Activated CD4-positive, alpha-beta T cell treated with anti-CD3 and anti-CD28 coated beads, Interleukin-2, amount 50 U/mL, for 48 hours (primary cell): ENCODE measurements at regions not wholly inside any gene's neighbourhood (a gene's known extent, or its start where the extent isn't known, plus 50 kb on each side); places are given as distances from the start of the nearest gene placed in this dataset.

Experiments used
- DNase-seq, 2 experiments: peaks; one replicate each; pipeline ENCODE4 v3.0.0-alpha.2; 2020

DNA sequence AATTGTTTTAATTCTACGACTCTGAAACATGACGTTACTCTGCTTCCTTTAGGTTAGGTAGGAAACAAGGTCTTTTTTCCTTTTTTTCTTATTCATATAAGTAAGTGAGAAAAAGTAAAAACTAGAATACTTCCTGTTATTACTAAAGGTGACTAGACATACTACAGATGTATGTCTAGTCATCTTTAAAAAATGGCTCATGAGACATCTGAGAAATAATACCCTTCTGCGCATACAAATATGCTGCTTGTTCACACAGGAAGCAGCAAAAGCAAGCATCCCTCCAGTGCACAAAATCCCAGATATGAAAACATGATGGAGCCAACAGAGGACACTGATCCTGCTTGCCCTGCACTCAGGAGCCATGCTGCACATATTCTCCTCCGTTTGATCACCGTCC, 699.1 kb downstream of the EPM2A start:
- no peak for DNase-seq

DNA sequence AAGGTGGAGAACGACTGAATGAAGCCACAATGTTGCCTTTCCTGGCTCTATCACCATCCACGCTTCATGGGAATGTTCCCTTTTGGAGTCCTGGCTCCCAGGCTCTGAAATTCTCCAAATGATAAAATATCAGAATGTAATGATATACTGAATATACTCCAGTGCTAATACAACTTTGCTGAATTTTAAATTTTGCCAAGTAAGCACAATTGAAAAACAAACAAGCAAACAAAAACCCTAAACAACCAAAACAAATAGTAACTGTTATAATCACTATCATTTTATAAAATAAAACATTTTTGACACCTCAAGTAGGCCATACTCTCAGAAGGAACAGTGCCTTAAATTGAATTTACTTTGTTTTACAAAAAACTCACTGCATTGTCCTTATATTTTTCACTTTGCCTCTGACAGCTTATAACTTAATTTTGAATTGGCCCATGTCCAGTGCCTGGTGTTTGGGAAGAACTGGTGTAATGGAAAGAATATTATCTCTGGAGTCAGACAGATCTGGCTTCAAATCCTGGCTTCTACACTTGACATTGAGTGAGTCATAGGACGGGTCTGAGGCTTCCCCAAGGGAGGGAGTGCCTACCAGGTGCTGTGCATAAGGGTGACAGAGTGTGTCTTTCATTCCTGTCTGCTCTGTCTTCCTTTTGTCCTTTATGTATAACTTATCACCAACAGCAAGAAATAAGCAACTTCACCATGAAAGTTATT, 698.3 kb downstream of the EPM2A start:
- no peak for DNase-seq

DNA sequence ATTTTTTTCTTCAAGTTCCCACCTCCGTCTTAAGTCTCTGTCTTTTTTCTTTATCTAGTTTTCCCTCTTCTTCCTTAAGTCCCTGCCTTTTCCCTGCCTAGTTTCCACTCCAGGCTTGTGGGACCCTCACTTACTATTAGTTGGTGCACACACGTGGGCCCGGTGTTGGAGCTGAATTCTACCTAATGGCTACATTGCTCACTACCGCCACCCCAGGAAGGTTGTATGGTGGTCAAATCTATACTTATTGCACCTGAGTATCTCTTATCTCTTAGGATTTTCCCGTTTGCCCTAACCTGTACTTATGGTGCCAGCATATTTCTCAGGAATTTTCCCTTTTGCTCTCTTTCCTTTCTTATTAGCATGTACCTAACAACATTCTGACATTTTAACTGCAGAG, 692.8 kb downstream of the EPM2A start:
- DNase-seq = no peak

DNA sequence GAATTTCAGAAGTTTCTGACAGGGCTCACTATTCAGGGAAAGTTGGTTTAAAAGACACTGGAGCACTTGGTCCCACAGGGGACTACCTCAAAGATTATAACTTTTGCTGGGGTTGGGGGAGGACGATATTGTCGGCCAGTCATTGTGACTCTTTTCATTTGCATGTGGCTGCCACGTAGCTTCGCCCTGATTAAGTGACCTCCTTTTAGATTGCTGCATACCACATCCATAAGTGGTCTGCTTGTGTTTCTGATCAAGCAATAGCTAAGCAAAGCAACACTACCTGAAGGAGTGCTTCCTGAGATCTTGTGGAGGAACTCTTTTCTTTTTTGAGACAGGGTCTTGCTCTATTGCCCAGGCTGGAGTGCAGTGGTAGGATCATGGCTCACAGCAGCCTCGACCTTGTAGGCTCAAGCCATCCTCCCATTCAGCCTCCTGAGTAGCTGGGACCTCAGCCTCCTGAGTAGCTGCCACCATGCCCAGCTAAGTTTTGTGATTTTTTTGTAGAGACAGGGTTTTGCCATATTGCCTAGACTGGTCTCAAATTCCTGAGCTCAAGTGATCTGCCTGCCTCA, 691.3 kb downstream of the EPM2A start:
- no peak for DNase-seq

DNA sequence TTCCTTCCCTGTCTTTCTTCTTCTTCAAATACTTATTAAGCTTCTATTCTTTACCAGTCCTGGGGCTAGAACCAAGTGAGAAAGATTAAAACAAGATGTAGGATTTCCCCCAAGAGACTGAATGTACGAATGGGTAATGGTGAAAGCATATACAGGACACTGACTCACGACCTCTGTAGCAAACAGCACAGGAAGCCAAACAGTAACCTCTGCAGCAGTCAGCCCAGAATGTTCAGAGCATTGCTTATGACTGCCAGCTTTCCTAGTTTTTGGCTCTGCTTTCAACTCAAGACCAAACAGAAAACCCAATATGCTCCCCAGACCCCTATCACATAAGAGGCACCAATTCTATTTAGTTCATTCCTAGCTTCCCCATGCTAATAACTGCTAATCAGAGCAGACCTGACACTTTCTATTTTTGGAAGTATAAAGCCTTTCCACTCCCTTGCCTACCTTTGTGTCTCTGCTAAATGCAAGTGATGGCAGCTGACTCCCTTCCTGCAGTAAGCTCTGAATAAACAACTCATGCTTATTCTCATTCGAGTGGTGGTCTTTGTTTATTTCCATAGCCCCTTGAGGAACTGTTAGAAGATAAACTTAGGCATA, 690.6 kb downstream of the EPM2A start:
- DNase-seq = no peak

DNA sequence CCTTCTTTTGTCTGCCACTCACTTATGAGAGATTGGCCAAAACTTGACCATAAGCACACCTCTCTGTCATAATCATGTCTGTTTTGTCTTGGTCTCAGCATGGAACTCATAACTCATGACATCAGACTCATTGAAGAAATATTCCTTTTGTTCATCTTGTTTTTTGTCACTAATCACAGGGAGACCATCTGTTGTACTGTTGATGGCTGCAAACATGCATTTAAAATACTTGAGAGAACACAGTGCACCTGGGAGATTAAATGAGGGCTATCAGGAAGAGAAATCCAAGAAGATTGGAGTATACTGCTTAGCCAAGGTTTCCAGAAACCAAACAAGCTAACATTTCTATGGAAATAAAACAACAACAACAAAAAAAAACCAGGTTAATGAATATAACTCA, 689.7 kb downstream of the EPM2A start:
- no peak for DNase-seq

DNA sequence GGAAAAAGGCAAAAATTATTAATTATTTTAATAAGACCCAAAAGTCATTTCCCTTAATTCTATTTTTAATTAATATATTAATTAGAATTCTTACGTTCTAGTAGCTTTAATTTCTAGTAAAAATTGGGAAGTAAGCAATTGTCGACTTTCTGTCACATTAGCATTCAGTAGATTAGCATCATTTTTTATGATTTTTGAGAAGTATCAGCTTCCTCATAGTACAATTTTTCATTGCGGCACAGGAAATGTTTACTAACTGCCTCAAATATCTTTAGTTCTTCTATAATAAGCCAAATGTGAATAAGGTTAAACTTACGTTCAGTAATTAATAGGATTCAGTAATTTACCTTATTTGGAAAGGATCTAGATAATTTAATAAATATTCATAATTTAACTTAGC, 687.4 kb downstream of the EPM2A start:
- no peak for DNase-seq

DNA sequence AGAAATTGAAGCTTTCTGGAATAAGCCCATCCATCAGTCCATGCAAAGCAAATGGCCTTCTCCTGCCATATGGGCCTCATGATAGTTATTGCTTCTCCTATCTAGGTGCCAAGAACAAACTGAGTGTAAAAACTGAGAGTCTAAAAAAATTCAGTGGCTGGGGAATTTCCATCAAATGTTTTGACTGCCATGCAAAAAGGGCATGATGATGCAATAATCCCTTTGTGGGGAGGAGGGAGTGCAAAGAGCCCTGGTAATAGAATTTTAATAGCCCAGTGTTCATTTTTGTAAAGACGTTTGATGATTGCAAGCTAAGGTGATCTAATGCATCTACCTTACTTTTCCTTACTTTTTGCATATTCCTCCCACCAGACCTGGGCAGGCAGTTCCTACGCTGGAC, 683.7 kb downstream of the EPM2A start:
- no peak for DNase-seq

DNA sequence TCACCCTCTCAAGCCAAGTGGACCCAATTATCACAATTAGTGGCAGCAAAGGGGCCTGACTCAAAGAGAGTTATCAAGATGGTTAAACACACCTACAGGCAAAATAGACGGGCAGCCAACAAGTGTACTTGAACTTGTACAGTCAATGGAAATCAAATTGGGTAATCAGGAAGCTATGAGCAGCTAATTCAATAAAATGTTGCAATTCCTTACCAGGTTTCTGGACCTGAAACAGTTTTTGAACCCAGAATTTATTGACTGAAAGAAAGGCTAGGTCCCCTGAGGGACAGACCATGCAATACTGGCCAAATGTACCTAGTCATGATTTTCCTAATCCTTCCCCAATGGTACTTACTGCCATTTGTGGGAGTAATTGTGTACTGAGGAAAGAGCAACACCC, 679.8 kb downstream of the EPM2A start:
- no peak for DNase-seq

DNA sequence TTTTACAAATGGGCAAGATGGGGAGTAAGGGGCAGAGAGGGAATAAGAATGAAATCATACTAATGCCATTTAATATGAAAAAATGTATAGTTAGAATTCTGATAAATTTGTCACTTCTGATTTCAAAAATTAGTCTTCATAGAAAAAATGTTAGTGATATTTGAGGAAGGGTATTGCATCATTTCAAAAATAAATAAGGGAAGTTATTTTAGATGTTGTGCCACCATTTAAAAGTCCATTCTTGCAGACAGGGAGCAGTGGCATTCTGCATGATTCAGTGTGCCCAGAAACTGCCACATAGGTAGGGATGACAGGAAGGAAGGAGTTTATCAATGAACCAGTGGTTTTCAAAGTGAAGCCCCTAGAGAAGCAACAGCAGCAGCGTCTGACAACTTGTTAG, 674.6 kb downstream of the EPM2A start:
- no peak for DNase-seq

DNA sequence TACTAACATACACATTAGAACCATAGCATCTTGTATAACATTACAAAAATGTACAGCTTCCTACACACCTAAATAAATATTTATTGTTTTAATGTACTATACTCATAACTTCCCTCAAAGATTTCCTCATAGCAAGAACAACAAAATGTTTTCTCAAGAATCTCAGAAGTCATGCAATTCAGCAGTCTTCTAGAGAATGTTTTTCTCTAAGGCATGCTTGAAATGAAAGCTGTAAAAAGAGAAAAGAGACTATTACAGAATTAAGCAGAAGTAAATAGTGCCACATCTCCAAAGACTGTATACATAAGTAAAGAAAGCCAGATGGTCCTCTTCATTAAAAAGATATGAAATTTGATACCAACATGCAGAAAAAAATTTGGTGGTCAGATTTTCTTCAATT, 672.2 kb downstream of the EPM2A start:
- DNase-seq = no peak

DNA sequence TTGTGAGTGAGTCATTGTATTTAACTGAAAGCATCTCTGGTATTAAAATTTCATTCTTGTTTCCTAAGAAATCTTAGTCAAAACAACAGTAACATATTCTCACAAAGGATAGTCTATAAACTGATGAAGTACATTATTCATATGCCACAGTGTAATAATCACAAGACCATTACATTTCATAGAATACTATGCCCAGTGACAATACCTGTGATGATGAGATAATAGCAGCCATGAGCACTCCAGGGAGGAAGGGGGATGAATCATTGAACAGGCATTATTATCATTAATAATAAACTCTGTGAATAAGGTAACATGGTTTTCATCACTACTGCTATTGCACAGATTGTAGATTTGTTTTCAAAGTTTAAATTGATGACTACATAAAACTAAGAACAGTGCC, 667.9 kb downstream of the EPM2A start:
- DNase-seq = no peak

DNA sequence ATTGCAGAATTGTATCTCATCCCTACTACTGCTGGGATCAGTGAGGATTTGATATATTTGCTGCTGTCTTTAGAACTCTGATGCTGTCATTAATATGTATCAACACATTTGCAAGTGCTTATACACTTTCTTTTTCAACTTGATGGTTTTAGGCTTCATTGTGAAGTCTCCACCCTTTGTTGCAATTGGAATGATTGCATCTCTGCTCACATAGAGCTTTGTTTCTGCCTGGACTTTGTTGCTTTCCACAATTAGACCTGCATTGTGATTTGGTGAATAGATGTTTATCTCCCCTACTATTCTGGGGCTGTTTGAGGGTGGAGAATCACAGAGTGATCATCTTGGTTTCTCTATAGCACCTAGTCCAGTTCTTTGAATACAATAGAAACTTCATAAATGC, 666.7 kb downstream of the EPM2A start:
- no peak for DNase-seq

DNA sequence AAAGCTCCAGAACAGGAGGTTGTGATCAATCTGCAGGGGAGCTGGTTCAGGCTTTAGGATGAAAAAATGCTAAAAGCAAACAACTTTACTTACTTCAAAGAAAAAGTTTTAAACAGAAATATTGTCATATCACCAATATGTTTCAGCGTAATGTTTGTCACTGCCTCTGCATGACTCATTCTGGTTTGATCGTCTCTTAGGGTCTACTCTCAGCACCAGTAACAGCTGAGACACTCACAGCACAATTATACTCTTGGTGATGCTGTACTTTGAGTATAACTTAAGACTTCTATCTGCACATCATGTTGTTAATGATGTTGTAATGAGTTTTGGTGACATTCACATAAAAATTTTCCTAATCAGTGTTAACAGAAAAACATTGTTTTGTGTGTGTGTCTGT, 665.4 kb downstream of the EPM2A start:
- no peak for DNase-seq

DNA sequence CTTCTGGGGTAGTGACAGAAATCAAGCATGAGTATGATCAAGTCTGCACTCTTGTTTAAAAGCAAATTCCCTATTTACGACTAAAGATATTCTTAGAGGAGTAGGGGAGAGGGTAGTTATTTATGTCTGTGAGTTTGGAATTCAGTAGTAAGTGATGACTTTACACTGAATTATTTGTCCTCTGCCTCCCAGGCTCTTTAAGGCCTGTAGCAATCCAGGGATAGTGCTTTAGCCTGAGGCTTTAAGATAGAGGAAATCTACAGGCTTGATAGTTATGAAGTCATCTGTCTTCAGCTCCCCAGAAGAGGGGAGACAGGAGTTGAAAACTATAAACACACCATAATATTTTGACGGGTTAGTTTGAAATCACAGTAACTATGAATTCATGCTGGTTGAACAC, 664.5 kb downstream of the EPM2A start:
- DNase-seq = no peak

DNA sequence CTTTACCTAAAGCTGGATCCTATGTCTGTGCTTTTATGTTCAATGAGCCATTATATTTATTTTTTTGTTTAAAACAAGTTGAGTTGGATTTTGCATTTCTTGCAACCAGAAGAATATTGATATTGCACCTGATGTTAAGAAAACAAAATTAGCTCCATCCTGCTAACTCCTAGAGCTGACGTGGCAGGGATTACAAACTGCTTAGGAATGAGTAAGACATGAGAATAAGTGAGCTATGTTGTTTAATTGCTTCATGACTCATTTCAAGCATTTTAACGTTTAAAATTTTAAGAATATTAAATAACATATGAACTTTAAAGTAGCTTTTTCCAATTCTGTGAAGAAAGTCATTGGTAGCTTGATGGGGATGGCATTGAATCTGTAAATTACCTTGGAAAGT, 663.5 kb downstream of the EPM2A start:
- DNase-seq = no peak

DNA sequence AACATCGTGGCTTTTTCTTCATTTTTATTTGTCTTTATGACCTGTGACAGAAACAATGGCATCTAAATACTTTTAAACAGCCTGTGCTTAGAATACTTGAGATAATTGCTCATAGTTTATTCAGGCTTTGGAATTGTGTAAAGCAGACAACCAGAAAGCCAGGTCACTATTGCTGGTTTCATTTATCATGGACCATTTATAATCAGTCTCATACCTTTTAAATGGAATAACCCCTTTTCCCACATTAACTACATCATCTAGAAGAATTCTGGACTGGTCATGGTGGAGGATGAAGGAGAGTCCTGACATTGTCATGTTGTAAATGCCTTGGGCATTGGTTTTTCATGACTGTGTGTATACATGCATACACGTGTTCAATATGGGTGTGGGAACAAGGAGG, 661.5 kb downstream of the EPM2A start:
- DNase-seq = no peak

DNA sequence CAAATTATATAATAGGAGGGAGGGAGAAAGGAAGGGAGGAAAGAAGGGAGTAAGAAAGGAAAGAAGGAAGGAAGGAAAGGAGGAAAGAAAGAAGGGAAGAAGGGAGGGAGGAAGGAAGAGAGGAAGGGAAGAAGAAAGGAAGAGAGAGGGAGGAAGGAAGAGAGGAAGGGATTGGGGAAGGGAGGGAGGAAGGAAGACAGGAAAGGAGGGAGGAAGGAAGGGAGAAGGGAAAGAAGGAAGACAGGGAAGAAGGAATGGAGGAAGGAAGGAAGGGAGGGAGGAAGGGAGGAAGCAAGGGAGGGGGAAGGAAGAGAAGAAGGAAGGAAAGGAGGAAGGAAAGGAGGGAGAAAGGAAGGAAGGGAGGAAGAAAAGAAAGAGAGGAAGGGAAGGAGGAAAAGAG, 660.5 kb downstream of the EPM2A start:
- no peak for DNase-seq

DNA sequence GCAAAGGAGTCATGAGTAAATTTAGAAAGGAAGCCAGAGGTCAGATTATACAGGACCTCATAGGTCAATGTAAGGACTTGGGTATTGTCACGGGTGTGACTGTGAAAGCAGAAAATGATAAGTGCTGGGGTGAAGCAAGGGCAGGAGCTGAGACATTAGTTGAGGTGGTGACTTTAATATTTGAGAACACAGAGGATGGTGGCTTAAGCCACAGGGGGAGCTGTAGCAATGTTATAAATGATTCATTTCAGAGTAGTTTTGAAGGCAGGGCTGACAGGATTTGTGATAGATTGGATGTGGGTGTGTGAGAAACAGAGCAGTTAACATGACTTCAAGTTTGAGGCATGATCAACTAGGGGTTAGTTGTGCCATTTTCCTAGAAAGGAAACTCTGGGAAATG, 659.9 kb downstream of the EPM2A start:
- no peak for DNase-seq

DNA sequence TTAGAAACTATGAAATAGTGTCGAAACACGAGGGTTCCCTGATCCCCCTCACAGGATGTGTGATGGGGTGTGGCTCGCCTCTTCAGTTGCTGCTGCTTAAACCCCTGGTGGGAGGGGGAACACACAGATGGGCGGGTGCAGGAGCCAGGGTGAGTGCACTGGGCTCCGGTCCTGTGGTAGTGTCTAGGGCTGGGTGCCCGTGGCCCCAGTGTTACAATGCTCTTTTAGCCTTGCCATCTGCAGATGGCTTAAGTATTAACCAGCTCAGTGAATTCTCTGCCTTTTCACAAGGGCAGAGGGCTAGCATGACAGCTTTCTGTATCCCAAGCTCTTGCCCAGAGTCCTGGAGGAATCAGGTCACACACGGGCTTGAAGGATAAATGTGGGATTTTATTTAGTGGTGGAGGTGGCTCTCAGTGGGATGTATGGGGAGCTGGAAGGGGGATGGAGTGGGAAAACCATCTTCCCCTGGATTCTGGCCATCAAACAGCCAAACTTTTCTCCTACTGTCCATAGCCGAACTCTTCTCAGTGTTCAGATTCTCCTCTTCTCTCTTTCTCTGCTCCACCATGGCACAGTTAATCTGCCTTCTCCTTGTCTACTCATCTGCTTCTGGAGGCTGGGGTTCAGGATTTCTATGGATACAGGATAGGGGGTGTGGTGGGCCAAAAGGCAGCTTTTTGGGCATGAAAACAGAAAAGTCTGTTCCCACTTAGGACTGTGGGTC, 659.0 kb downstream of the EPM2A start:
- no peak for DNase-seq

DNA sequence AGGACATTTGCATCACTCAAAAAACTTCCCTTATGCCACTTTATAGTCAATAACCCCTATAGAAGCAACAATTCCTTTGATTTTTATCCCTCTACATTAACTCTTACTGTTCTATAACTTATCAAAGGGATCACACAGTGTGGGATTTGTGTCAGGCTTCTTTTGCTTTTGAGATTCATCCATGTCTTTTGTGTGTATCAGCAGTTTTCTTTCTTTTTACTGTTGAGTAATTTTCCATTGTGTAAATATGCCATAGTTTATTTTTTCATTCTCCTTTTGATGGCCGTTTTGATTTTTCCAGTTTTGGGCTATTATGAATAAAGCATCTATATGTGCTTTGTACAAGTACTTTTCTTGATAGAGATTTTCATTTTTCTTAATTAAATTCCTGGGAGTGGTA, 657.9 kb downstream of the EPM2A start:
- no peak for DNase-seq

DNA sequence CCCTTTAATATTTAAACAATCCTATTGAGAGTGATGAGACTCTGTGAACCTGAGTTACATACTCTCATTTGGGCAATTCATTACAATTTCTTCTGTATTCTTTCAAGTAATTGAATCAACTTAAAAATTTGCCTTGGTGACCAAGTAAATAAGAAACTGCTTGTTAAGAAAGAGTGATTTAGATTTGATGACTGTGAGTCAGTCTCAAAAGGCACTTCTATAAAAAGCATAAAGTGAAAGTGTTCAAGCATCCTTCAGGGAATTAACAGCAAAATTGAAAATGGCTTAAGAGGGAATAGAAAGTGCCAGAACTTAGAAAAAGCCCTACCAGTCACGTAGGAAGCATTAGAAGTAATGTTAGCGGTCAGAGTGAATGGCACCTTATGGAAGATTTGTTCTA, 654.7 kb downstream of the EPM2A start:
- no peak for DNase-seq

DNA sequence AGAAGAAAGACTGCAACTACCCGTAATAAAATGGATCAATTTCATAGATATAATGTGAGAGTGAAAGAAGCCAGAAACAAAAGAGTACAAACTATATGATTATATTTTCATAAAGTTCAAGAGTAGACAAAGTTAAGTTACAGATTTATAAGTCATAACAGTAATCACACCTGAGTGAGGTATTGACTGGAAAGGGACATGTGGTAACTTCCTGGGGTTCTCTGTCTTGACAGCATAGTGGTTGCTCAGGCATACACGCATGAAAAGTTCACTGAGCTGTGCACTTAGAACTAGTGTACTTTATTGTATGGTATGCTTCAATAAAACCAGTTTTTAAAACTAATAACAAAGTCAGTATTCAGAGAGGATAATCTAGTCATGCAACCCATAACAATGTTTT, 653.6 kb downstream of the EPM2A start:
- DNase-seq = no peak

DNA sequence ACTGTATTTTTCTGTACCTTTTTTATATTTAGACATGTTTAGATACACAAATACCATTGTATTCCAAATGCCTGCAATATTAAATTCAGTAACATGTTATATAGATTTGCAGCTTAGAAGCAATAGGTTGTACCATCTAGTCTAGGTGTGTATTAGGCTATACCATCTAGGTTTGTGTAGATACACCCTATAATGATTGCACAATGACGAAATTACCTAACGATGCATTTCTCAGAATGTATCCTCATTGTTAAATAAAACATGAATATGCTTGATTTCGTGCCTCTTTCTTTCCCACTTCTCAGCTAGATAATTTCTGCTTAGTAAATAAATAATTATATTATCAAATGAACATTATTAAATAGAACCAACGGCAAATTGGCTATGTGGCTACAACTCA, 653.0 kb downstream of the EPM2A start:
- no peak for DNase-seq
